Limb (tissue), 2 donors: ENCODE measurements at regions not wholly inside any gene's neighbourhood (a gene's known extent, or its start where the extent isn't known, plus 50 kb on each side); places are given as distances from the start of the nearest gene placed in this dataset.
"Not testable (repeated sequence)": the region's sequence is repeated elsewhere in the genome, so short reads cannot be mapped to it uniquely, and the experiment has no call there.

ENCODE experiments used
- DNase-seq, 2 donors: peaks; one replicate each; pipeline ENCODE4 v3.0.0-alpha.2; 2016; ENCODE audit errors: extremely low spot score in 2 of 2

- no peak for DNase-seq
These were observed 245.3 kb upstream of the HSF2 start for GRCh38 chr6:122154155-122154554.

DNA sequence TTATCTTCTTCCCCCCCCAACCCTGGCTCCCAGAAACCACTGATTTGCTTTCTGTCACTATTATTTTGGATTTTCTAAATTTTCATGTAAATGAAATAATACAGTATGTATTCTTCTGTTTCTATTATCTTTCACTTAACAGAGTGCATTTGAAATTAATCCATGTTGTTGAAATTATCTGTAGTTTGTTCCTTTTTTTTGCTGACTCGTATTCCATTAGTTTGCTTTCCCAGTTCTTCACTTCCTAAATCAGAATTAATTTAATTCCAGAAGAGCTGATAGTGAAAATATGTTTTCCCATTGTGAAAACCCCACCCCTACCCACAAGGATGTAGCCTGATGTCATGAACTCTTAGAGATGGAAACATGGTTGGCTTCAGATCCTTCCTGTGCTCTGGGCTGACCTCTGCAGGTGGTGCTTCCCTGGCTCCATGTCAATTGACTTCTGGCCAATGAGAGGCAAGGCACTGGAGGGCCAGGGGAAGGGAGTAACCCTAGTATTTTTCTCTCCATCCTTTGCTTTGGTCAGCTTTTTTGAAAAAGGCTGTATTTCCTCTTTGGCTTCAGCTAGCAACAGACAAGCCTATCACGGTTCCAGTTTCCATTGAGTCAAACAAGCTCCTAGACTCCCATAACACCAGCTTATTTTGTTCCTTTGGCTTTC, 244.4 kb upstream of the HSF2 start:
- no peak for DNase-seq

DNA sequence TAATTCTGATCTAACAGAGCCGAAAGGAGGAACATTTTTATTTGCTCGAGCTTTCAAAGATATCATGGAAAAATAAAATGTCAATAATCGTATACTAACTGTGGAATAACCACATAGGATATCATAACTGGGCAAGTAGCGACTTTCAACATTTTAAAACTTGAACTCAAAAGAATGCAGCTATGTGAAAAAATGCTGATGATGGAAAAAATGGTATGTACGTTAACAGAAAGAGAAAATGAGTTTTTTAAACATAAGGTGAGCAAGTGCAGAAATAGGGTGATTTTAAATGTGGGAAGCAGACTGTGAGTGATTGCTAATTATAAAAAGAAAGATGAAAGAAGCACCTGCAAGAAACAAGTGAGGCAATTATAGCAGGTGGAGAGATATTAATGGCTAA, 238.3 kb upstream of the HSF2 start:
- no peak for DNase-seq

DNA sequence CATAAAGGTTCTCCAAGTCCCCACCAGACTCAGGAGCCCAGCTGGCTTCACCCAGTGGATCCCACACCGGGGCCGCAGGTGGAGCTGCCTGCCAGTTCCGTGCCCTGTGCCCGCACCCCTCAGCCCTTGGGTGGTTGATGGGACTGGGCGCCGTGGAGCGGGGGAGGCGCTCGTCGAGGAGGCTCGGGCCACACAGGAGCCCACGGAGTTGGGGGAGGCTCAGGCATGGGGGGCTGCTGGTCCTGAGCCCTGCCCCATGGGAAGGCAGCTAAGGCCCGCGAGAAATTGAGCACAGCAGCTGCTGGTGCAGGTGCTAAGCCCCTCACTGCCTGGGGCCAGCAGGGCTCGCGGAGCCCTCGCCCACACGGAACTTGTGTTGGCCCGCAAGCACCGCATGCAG, 234.4 kb upstream of the HSF2 start:
- DNase-seq = no peak

DNA sequence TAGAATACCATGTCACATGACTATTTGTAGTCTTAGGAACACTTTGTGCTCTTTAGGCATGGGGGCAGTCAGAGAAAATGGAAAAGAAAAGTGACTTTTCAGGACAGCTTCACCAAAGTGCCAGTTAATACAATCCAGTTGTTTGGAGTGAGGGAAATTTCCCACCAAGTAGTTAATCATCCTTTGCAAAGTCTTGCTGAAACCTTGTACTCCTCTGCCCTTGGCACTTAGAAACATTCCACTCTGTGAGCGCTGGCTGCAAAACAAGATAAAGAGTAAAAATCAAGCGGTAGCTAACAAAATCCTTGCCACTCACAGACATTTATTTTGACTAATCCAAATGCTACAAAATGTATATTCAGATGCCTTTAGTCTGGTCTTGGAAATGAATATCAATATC, 229.2 kb upstream of the HSF2 start:
- DNase-seq = no peak

DNA sequence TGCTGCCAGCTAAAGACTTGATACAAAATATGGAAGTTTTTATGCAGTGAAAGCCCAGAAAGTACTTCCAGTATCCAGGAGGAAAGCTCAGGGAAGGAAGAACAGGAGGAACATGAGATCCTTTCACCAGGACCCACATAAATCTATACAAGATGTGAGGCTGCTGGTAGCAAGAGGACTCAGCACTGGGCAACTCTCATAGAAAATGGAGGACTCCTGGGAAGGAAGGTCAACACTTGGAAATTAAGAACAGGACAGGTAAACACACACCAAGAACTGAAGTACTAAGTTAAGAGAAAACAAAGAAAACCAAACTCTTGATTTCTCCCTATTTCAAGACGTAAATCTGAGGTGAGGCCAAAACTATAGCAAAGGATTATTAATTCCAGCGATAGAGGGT, 220.5 kb upstream of the HSF2 start:
- DNase-seq = no peak

DNA sequence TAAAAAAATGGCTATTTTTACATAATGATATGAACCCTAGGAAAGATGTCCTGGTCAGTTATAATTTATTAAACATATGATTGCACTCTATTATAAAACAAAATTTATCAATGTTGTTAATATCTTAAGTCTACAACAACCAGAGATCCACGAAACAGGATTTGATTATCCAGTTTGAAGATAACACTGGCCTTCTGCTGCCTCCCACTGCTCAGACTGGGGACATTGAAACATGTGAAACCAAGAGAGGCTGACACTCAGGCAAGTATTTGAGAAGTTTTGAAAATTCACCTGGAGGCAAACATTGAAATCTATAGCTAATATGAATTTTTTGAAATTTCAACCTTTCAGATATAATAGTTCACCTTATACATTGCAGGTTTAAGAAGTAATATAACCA, 219.3 kb upstream of the HSF2 start:
- no peak for DNase-seq

- no peak for DNase-seq
These were observed 217.4 kb upstream of the HSF2 start for GRCh38 chr6:122182061-122182460.

DNA sequence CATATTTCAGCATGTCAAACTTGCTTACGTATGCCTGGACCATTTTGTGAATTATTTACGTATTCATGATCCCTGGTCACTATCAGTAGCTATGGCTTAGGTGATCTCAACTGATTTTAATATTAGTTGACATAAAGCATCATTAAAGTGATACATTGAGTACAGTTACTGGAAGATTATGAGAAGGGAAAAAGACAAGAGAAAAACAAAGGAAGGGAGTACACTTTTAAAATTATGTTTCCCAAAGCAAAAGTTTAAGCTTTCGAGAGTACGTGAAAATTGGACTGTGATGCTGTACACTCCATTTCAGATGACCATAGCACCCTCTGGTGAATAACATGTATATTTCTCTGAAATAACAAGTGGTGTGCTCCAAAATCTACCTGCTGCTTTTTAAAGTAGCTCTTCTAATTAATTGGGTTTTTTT, 215.0 kb upstream of the HSF2 start:
- peak in 1 of 2 donors; percentile 74 for DNase-seq

DNA sequence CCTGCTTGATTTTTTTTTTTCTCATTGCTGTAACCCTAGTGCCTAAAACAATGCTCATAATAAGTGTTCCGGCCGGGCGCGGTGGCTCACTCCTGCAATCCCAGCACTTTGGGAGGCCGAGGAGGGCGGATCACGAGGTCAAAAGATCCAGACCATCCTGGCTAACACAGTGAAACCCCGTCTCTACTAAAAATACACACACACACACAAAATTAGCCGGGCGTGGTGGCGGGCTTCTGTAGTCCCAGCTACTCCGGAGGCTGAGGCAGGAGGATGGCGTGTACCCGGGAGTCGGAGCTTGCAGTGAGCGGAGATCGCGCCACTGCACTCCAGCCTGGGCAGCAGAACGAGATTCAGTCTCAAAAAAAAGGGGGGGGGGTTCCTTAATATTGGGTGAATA, 214.0 kb upstream of the HSF2 start:
- DNase-seq = not testable (repeated sequence)

GRCh38 chr6:122187186-122187585, 212.3 kb upstream of the HSF2 start:
- no peak for DNase-seq

- DNase-seq = no peak
These were observed 200.5 kb upstream of the HSF2 start for GRCh38 chr6:122198922-122199321.

- DNase-seq = peak in 1 of 2 donors; percentile 30
These were observed 199.0 kb upstream of the HSF2 start for GRCh38 chr6:122200440-122200839.

GRCh38 chr6:122202576-122203137, 196.8 kb upstream of the HSF2 start:
- DNase-seq = no peak

- DNase-seq = no peak
These were observed 192.4 kb upstream of the HSF2 start for GRCh38 chr6:122207061-122207460.

GRCh38 chr6:122207794-122208193, 191.7 kb upstream of the HSF2 start:
- DNase-seq = no peak

DNA sequence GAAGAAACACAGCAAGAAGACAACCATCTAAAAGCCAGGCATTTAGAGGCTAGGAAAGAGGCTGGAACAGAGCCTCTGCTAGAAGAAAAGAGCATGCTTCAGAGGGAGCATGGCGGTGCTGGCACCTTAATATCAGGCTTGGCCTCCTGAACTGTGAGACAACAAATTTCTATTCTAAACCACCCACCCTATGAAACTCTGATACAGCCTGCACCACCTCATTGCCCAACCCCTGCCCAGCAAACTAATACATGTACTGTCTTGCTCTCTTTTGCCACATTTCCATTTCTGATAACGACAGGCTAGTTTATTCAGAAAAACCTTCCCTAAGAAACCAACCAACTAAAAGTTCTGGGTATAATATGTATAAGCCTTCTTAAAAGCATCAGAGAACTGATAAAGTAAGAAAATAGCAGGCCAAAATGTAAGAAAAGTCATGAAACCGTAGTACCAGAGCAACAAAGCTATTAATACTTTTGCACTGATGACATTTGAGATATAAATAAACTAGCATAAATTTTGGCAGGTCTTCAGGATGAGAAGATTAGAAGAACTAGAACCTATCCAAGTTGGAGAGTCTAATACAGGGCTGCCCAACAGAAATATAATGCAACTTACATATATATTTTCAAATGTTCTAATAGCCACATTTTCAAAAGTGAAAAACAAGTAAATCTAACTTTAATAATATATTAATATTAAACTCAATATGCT, 184.7 kb upstream of the HSF2 start:
- DNase-seq = no peak

- no peak for DNase-seq
These were observed 179.2 kb upstream of the HSF2 start for GRCh38 chr6:122220254-122220653.

GRCh38 chr6:122222761-122223160, 176.7 kb upstream of the HSF2 start:
- DNase-seq = no peak

DNA sequence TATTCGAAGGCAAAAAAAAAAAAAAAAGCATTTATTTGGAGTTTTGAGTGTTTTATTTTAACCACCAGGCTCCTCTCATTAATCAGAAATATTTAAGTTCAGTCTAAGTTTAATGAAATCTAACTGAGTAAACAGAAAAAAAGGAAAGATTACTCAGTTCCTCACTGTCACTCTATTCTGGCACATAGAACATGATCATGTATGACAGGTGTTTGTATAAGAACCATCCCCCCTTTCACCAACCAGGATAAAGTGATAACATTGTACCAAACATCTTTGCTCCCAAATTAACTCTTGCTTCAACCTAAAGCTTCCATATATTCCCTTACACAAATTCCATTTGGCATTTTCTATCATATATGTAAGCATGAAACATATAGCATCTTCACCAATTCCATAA, 176.2 kb upstream of the HSF2 start:
- DNase-seq = no peak

- DNase-seq = no peak
These were observed 160.6 kb upstream of the HSF2 start for GRCh38 chr6:122238861-122239260.

DNA sequence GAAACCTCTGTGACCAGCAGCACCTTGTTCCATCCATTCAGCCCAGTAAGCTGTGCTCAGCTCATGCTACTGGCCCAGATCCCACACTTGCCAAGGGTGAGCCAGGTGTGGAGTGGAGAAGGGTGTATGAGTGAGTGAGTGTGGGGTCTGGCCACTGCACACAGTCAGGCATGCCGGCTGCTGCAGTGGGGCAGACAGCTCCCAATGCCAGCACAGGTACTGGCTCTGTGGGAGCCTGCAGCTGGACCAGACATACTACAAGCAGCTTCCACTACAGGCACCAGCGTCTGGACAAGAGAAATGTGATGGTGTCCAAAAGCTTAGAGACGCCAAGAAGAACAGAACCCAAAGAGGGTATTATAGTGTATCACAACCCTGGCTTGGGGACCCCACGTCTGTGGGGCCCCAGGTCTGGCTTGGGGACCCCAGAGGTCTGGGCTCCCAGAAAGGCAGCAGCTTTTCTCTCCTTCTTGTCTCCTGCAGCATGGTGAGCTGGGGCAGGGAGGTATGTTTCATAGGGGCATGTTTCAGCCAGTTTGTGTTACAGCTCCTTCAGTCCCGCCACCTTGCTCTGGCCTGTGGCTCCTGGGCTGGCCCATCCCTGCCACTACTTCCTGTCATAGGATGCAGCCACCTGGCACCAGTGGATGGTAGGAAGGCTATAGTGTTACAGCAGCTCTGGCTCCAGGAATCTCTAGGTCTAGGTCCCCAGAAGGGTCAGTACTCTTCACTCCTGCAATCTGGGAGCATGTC, 152.4 kb upstream of the HSF2 start:
- DNase-seq = no peak
